WTC11 (cell line): ENCODE measurements at regions not wholly inside any gene's neighbourhood (a gene's known extent, or its start where the extent isn't known, plus 50 kb on each side); places are given as distances from the start of the nearest gene placed in this dataset.

ENCODE experiments used
- ATAC-seq: fragments of 200-7000 bp; cut with Tn5 transposase; 2 replicates; pipeline ENCODE4 v1.10.0; 2021; ENCODE audit warnings: mild to moderate bottlenecking, moderate library complexity
- CTCF ChIA-PET: fragments of 300-600 bp; sonication (Branson Sonifier 250); formaldehyde crosslinking; loops from one replicate; lab custom pipeline; 2021; ENCODE audit warnings: antibody characterized with exemption; lab: Charles Lee
- POLR2A ChIA-PET: fragments of 350-600 bp; sonication (Branson Sonifier 250); formaldehyde crosslinking; loops from one replicate; lab custom pipeline; 2021; ENCODE audit warnings: antibody characterized with exemption; lab: Charles Lee
- DNase-seq: peaks from one replicate; pipeline ENCODE4 v3.0.0; 2021; ENCODE audit warnings: low spot score
- H3K27ac Mint-ChIP-seq: 2 replicates; pipeline ENCODE4 v1.8.0; 2021; ENCODE audit warnings: mixed read lengths
- H3K27me3 Mint-ChIP-seq: 2 replicates; pipeline ENCODE4 v1.8.0; 2021; ENCODE audit warnings: low read depth, mild to moderate bottlenecking, moderate library complexity, mixed read lengths
- H3K36me3 Mint-ChIP-seq: 2 replicates; pipeline ENCODE4 v1.8.0; 2021; ENCODE audit warnings: mixed read lengths
- H3K4me1 Mint-ChIP-seq: 2 replicates; pipeline ENCODE4 v1.8.0; 2022; ENCODE audit warnings: mixed read lengths
- H3K4me3 Mint-ChIP-seq: 2 replicates; pipeline ENCODE4 v1.8.0; 2021; ENCODE audit warnings: mild to moderate bottlenecking, moderate library complexity, mixed read lengths
- H3K9me3 Mint-ChIP-seq: 2 replicates; pipeline ENCODE4 v1.8.0; 2021; ENCODE audit warnings: mixed read lengths
- ETV6 ChIP-seq: sonication (generic); formaldehyde crosslinking; IDR thresholded peaks from 2 replicates; pipeline ENCODE4 v1.8.1; 2022; ENCODE audit warnings: mild to moderate bottlenecking, missing genetic modification reagents
- GTF2I ChIP-seq: fragments of 250-450 bp; sonication (Bioruptor Pico); conservative IDR thresholded peaks from 2 replicates; pipeline ENCODE4 v1.4.0; 2021; ENCODE audit warnings: mild to moderate bottlenecking
- IRF2 ChIP-seq: sonication (generic); formaldehyde crosslinking; IDR thresholded peaks from 2 replicates; pipeline ENCODE4 v1.8.0; 2022; ENCODE audit warnings: low read depth, missing genetic modification reagents, borderline replicate concordance
- JAZF1 ChIP-seq: fragments of 250-450 bp; sonication (Bioruptor Pico); IDR thresholded peaks from 2 replicates; pipeline ENCODE4 v1.9.0; 2021; ENCODE audit warnings: moderate library complexity, mild to moderate bottlenecking, inconsistent platforms
- NFATC4 ChIP-seq: fragments of 250-450 bp; sonication (Bioruptor Pico); IDR thresholded peaks from 2 replicates; pipeline ENCODE4 v1.9.0; 2021; ENCODE audit warnings: mild to moderate bottlenecking
- NR3C1 ChIP-seq: sonication (generic); formaldehyde crosslinking; conservative IDR thresholded peaks from 2 replicates; pipeline ENCODE4 v1.8.1; 2023; ENCODE audit warnings: low read depth, mild to moderate bottlenecking, missing genetic modification reagents
- SMAD4 ChIP-seq: sonication (generic); formaldehyde crosslinking; IDR thresholded peaks from 2 replicates; pipeline ENCODE4 v1.8.0; 2022; ENCODE audit warnings: mild to moderate bottlenecking, missing genetic modification reagents
- TCF7 ChIP-seq: sonication (generic); formaldehyde crosslinking; IDR thresholded peaks from 2 replicates; pipeline ENCODE4 v1.8.0; 2022; ENCODE audit warnings: mild to moderate bottlenecking, low read depth, missing genetic modification reagents, moderate library complexity
- ZNF219 ChIP-seq: sonication (generic); formaldehyde crosslinking; IDR thresholded peaks from 2 replicates; pipeline ENCODE4 v1.8.0; 2023; ENCODE audit warnings: missing genetic modification reagents, mild to moderate bottlenecking, borderline replicate concordance
- ZNF263 ChIP-seq: sonication (generic); formaldehyde crosslinking; IDR thresholded peaks from 2 replicates; pipeline ENCODE4 v1.8.1; 2022; ENCODE audit warnings: low read depth, mild to moderate bottlenecking, moderate library complexity, missing genetic modification reagents
- ZNF396 ChIP-seq: fragments of 250-450 bp; sonication (Bioruptor Pico); IDR thresholded peaks from 2 replicates; pipeline ENCODE4 v1.8.0; 2021; ENCODE audit warnings: mild to moderate bottlenecking, moderate library complexity, borderline replicate concordance
- ZNF671 ChIP-seq: fragments of 250-450 bp; sonication (Bioruptor Pico); IDR thresholded peaks from 2 replicates; pipeline ENCODE4 v1.8.0; 2021; ENCODE audit warnings: mild to moderate bottlenecking
- TF ChIP-seq, protein P1 (sequence below): fragments of 250-450 bp; sonication (Bioruptor Pico); IDR thresholded peaks from 2 replicates; pipeline ENCODE4 v1.9.0; 2021; ENCODE audit warnings: mild to moderate bottlenecking, borderline replicate concordance
- TF ChIP-seq, protein P2 (sequence below): sonication (generic); formaldehyde crosslinking; IDR thresholded peaks from 2 replicates; pipeline ENCODE4 v1.8.0; 2022; ENCODE audit warnings: missing genetic modification reagents
- TF ChIP-seq, protein P3 (sequence below): fragments of 200-600 bp; IDR thresholded peaks from 2 replicates; pipeline ENCODE4 v1.8.0; 2022; ENCODE audit warnings: antibody characterized with exemption
- TF ChIP-seq, protein P4 (sequence below): fragments of 250-450 bp; sonication (Bioruptor Pico); IDR thresholded peaks from 2 replicates; pipeline ENCODE4 v1.9.0; 2021; ENCODE audit warnings: mild to moderate bottlenecking
- TF ChIP-seq, protein P5 (sequence below): sonication (generic); formaldehyde crosslinking; conservative IDR thresholded peaks from 2 replicates; pipeline ENCODE4 v1.8.1; 2022; ENCODE audit warnings: mild to moderate bottlenecking, missing genetic modification reagents
- TF ChIP-seq, protein P6 (sequence below): sonication (generic); formaldehyde crosslinking; IDR thresholded peaks from 2 replicates; pipeline ENCODE4 v1.8.1; 2022; ENCODE audit warnings: low read depth, missing genetic modification reagents, borderline replicate concordance

DNA sequence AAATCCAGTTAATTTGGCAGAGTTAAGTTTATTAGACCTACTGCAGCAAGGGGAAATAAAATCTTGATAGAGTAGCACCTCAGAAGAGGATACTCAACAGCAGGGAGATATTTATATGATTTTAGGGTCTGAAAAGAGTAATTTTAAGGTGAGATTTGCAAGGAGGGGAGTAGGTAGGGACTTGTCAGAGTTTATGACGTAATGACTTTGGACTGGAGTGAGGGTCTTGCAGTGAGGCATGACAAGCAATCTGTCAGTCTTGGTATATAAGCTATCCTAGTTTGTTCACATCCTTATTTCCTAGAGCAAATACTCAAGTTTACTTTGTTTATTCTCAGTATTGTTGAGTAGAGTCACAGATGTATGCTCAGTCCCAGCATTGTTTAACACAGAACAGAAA lies 722.6 kb downstream of the TLE4 start (continued):
- TF ChIP-seq, protein P1, sequence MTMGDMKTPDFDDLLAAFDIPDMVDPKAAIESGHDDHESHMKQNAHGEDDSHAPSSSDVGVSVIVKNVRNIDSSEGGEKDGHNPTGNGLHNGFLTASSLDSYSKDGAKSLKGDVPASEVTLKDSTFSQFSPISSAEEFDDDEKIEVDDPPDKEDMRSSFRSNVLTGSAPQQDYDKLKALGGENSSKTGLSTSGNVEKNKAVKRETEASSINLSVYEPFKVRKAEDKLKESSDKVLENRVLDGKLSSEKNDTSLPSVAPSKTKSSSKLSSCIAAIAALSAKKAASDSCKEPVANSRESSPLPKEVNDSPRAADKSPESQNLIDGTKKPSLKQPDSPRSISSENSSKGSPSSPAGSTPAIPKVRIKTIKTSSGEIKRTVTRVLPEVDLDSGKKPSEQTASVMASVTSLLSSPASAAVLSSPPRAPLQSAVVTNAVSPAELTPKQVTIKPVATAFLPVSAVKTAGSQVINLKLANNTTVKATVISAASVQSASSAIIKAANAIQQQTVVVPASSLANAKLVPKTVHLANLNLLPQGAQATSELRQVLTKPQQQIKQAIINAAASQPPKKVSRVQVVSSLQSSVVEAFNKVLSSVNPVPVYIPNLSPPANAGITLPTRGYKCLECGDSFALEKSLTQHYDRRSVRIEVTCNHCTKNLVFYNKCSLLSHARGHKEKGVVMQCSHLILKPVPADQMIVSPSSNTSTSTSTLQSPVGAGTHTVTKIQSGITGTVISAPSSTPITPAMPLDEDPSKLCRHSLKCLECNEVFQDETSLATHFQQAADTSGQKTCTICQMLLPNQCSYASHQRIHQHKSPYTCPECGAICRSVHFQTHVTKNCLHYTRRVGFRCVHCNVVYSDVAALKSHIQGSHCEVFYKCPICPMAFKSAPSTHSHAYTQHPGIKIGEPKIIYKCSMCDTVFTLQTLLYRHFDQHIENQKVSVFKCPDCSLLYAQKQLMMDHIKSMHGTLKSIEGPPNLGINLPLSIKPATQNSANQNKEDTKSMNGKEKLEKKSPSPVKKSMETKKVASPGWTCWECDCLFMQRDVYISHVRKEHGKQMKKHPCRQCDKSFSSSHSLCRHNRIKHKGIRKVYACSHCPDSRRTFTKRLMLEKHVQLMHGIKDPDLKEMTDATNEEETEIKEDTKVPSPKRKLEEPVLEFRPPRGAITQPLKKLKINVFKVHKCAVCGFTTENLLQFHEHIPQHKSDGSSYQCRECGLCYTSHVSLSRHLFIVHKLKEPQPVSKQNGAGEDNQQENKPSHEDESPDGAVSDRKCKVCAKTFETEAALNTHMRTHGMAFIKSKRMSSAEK (CRISPR knock-in tag): no peak
- no peak for TF ChIP-seq ZNF396
- TF ChIP-seq, protein P2, sequence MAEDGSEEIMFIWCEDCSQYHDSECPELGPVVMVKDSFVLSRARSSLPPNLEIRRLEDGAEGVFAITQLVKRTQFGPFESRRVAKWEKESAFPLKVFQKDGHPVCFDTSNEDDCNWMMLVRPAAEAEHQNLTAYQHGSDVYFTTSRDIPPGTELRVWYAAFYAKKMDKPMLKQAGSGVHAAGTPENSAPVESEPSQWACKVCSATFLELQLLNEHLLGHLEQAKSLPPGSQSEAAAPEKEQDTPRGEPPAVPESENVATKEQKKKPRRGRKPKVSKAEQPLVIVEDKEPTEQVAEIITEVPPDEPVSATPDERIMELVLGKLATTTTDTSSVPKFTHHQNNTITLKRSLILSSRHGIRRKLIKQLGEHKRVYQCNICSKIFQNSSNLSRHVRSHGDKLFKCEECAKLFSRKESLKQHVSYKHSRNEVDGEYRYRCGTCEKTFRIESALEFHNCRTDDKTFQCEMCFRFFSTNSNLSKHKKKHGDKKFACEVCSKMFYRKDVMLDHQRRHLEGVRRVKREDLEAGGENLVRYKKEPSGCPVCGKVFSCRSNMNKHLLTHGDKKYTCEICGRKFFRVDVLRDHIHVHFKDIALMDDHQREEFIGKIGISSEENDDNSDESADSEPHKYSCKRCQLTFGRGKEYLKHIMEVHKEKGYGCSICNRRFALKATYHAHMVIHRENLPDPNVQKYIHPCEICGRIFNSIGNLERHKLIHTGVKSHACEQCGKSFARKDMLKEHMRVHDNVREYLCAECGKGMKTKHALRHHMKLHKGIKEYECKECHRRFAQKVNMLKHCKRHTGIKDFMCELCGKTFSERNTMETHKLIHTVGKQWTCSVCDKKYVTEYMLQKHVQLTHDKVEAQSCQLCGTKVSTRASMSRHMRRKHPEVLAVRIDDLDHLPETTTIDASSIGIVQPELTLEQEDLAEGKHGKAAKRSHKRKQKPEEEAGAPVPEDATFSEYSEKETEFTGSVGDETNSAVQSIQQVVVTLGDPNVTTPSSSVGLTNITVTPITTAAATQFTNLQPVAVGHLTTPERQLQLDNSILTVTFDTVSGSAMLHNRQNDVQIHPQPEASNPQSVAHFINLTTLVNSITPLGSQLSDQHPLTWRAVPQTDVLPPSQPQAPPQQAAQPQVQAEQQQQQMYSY (CRISPR knock-in tag): no peak
- TF ChIP-seq NFATC4: no peak
- no peak for TF ChIP-seq SMAD4 (CRISPR knock-in tag)
- TF ChIP-seq, protein P3, sequence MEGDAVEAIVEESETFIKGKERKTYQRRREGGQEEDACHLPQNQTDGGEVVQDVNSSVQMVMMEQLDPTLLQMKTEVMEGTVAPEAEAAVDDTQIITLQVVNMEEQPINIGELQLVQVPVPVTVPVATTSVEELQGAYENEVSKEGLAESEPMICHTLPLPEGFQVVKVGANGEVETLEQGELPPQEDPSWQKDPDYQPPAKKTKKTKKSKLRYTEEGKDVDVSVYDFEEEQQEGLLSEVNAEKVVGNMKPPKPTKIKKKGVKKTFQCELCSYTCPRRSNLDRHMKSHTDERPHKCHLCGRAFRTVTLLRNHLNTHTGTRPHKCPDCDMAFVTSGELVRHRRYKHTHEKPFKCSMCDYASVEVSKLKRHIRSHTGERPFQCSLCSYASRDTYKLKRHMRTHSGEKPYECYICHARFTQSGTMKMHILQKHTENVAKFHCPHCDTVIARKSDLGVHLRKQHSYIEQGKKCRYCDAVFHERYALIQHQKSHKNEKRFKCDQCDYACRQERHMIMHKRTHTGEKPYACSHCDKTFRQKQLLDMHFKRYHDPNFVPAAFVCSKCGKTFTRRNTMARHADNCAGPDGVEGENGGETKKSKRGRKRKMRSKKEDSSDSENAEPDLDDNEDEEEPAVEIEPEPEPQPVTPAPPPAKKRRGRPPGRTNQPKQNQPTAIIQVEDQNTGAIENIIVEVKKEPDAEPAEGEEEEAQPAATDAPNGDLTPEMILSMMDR: no peak
- TF ChIP-seq ZNF671 (CRISPR knock-in tag): no peak
- TF ChIP-seq ETV6: no peak
- TF ChIP-seq NR3C1 (CRISPR knock-in tag): no peak
- TF ChIP-seq ZNF219: no peak
- TF ChIP-seq, protein P4, sequence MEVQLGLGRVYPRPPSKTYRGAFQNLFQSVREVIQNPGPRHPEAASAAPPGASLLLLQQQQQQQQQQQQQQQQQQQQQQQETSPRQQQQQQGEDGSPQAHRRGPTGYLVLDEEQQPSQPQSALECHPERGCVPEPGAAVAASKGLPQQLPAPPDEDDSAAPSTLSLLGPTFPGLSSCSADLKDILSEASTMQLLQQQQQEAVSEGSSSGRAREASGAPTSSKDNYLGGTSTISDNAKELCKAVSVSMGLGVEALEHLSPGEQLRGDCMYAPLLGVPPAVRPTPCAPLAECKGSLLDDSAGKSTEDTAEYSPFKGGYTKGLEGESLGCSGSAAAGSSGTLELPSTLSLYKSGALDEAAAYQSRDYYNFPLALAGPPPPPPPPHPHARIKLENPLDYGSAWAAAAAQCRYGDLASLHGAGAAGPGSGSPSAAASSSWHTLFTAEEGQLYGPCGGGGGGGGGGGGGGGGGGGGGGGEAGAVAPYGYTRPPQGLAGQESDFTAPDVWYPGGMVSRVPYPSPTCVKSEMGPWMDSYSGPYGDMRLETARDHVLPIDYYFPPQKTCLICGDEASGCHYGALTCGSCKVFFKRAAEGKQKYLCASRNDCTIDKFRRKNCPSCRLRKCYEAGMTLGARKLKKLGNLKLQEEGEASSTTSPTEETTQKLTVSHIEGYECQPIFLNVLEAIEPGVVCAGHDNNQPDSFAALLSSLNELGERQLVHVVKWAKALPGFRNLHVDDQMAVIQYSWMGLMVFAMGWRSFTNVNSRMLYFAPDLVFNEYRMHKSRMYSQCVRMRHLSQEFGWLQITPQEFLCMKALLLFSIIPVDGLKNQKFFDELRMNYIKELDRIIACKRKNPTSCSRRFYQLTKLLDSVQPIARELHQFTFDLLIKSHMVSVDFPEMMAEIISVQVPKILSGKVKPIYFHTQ: no peak
- TF ChIP-seq, protein P5, sequence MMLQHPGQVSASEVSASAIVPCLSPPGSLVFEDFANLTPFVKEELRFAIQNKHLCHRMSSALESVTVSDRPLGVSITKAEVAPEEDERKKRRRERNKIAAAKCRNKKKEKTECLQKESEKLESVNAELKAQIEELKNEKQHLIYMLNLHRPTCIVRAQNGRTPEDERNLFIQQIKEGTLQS (CRISPR knock-in tag): no peak
- no peak for TF ChIP-seq GTF2I

DNA sequence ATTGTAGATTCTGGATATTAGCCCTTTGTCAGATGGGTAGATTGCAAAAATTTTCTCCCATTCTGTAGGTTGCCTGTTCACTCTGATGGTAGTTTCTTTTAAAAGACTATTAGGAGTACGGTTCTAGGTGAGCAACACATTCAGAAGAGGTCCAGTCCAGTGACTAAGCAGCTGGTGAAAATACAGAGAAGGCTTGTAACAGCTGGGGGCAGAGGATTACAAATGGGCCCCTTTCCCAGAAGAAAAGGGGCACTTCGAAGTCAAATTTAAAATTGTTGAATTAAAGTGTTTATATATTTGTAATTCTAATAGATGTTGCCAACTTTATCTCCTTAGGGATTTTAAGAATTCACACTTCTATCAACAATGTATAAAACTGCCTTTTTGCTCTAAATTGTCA lies 720.5 kb downstream of the TLE4 start:
- peaks cover 9% of the 10 kb centered on the region for H3K36me3 Mint-ChIP-seq
- ChIA-PET POLR2A (no interaction called here), CTCF (no interaction called here)
- no peak overlapping the region for H3K4me3 Mint-ChIP-seq
- ATAC-seq: no peak
- no peaks in the 10 kb centered on the region for H3K4me1 Mint-ChIP-seq
- H3K27me3 Mint-ChIP-seq: no peaks in the 10 kb centered on the region
- H3K27ac Mint-ChIP-seq: no peak overlapping the region
- H3K9me3 Mint-ChIP-seq: peaks cover 14% of the 10 kb centered on the region
- DNase-seq: no peak
- TF ChIP-seq, protein P6, sequence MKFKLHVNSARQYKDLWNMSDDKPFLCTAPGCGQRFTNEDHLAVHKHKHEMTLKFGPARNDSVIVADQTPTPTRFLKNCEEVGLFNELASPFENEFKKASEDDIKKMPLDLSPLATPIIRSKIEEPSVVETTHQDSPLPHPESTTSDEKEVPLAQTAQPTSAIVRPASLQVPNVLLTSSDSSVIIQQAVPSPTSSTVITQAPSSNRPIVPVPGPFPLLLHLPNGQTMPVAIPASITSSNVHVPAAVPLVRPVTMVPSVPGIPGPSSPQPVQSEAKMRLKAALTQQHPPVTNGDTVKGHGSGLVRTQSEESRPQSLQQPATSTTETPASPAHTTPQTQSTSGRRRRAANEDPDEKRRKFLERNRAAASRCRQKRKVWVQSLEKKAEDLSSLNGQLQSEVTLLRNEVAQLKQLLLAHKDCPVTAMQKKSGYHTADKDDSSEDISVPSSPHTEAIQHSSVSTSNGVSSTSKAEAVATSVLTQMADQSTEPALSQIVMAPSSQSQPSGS (CRISPR knock-in tag): no peak
- TF ChIP-seq JAZF1 (no peak), IRF2 (CRISPR knock-in tag) (no peak), ETV6 (no peak), ZNF263 (CRISPR knock-in tag) (no peak), TCF7 (CRISPR knock-in tag) (no peak)
- TF ChIP-seq, protein P1 (CRISPR knock-in tag): no peak
